HCT116 (cell line): ENCODE measurements at regions not wholly inside any gene's neighbourhood (a gene's known extent, or its start where the extent isn't known, plus 50 kb on each side); places are given as distances from the start of the nearest gene placed in this dataset.

ENCODE experiments used
- ATAC-seq: fragments of 200-7000 bp; cut with Tn5 transposase; 2 replicates; pipeline ENCODE4 v1.9.1; 2020; ENCODE audit warnings: mild to moderate bottlenecking, moderate library complexity
- BruUV-seq: library from RNA; stranded (reverse); fragments of 400-500 nt; replicated peaks from 2 replicates; lab custom pipeline; 2021; lab: Mats Ljungman, UMichigan
- CTCF ChIA-PET: fragments of 300-600 bp; sonication (Branson Sonifier 250); formaldehyde crosslinking; loops from one replicate; lab custom pipeline; 2021; ENCODE audit warnings: antibody characterized with exemption; lab: Charles Lee
- POLR2A ChIA-PET: fragments of 300-600, 350-600 bp; sonication (Branson Sonifier 250); formaldehyde crosslinking; loops from one replicate; lab custom pipeline; 2021; ENCODE audit warnings: antibody characterized with exemption; lab: Charles Lee
- RAD21 ChIA-PET, 2 experiments: fragments of 300-600 bp; sonication (Branson Sonifier 250); formaldehyde crosslinking; loops; one replicate each; lab custom pipeline; 2023; ENCODE audit warnings: low total read pairs in 2 of 2; ENCODE audit not compliant: uncharacterized antibody in 2 of 2, unreplicated experiment in 2 of 2, low non-redundant PET in 1 of 2; lab: Charles Lee
- DNase-seq: peaks from one replicate; pipeline ENCODE4 v3.0.0-alpha.2; 2010; ENCODE audit warnings: low read depth, low spot score
- H2AFZ ChIP-seq: fragments of 200-600 bp; shearing (Covaris generic), sonication (generic); 2 replicates; pipeline ENCODE4 v1.6.1; 2017; ENCODE audit warnings: low read depth, mixed run types, mixed read lengths, antibody characterized with exemption, low read length; ENCODE audit not compliant: poor library complexity, severe bottlenecking
- H3K27ac ChIP-seq: 2 replicates; pipeline ENCODE4 v1.5.1; 2012; ENCODE audit warnings: low read depth, low read length
- H3K27me3 ChIP-seq: fragments of 200-600 bp; sonication (generic); 2 replicates; pipeline ENCODE4 v1.6.1; 2016; ENCODE audit warnings: mixed run types, low read length, mixed read lengths; ENCODE audit not compliant: insufficient read depth
- H3K36me3 ChIP-seq, 2 experiments: fragments of 200-500 bp in 1 of 2; fragments of 200-600 bp in 1 of 2; sonication (Bioruptor generic) in 1 of 2; sonication (generic) in 1 of 2; 2 replicates each; pipeline versions ENCODE4 v1.5.1 to v1.6.1; 2014 to 2016; ENCODE audit warnings: low read length in 2 of 2, inconsistent platforms in 1 of 2, mixed read lengths in 1 of 2, mixed run types in 1 of 2; ENCODE audit not compliant: insufficient read depth in 2 of 2, control insufficient read depth in 1 of 2
- H3K4me1 ChIP-seq, 2 experiments: fragments of 200-600 bp in 1 of 2; sonication (generic) in 1 of 2; 2 replicates each; pipeline versions ENCODE4 v1.5.1 to v1.6.1; 2012 to 2017; ENCODE audit warnings: low read length in 2 of 2, inconsistent platforms in 1 of 2, mild to moderate bottlenecking in 1 of 2, mixed read lengths in 1 of 2, mixed run types in 1 of 2, moderate library complexity in 1 of 2; ENCODE audit not compliant: insufficient read depth in 2 of 2, control insufficient read depth in 1 of 2
- H3K4me2 ChIP-seq: fragments of 200-600 bp; sonication (generic); 2 replicates; pipeline ENCODE4 v1.6.1; 2017; ENCODE audit warnings: mixed run types, low read length, mixed read lengths
- H3K4me3 ChIP-seq, 2 experiments: fragments of 200-600 bp in 1 of 2; sonication (generic) in 1 of 2; replicated peaks in 1 of 2; 2 replicates each; pipeline ENCODE4 v1.5.1; 2011 to 2016; ENCODE audit warnings: low read length in 2 of 2, control low read depth in 1 of 2, low read depth in 1 of 2, mild to moderate bottlenecking in 1 of 2, mixed read lengths in 1 of 2, mixed run types in 1 of 2
- H3K79me2 ChIP-seq: fragments of 200-600 bp; sonication (generic); 2 replicates; pipeline ENCODE4 v1.6.1; 2017; ENCODE audit warnings: mild to moderate bottlenecking, mixed run types, low read length, moderate library complexity, mixed read lengths; ENCODE audit not compliant: insufficient read depth
- H3K9ac ChIP-seq: fragments of 200-600 bp; sonication (generic); 2 replicates; pipeline ENCODE4 v1.6.1; 2016; ENCODE audit warnings: low read length, mixed read lengths
- H3K9me2 ChIP-seq: fragments of 200-600 bp; sonication (generic), shearing (Covaris generic); 2 replicates; pipeline ENCODE4 v1.6.1; 2017; ENCODE audit warnings: mixed run types, mild to moderate bottlenecking, moderate library complexity; ENCODE audit not compliant: insufficient read depth
- H3K9me3 ChIP-seq, 2 experiments: fragments of 200-500 bp in 1 of 2; fragments of 200-600 bp in 1 of 2; sonication (Bioruptor generic) in 1 of 2; sonication (generic) in 1 of 2; 2 replicates each; pipeline ENCODE4 v1.6.1; 2014 to 2017; ENCODE audit warnings: low read length in 2 of 2, mixed read lengths in 2 of 2, inconsistent platforms in 1 of 2, low read depth in 1 of 2, mild to moderate bottlenecking in 1 of 2, mixed run types in 1 of 2, moderate library complexity in 1 of 2; ENCODE audit not compliant: control insufficient read depth in 1 of 2, insufficient read depth in 1 of 2
- H4K20me1 ChIP-seq: fragments of 200-600 bp; sonication (generic), shearing (Covaris generic); 2 replicates; pipeline ENCODE4 v1.6.1; 2017; ENCODE audit warnings: mixed run types, mild to moderate bottlenecking, moderate library complexity; ENCODE audit not compliant: insufficient read depth
- CBX3 ChIP-seq: IDR thresholded peaks from 2 replicates; pipeline ENCODE4 v1.6.1; 2012; ENCODE audit warnings: low read depth
- CEBPB ChIP-seq: IDR thresholded peaks from 2 replicates; pipeline ENCODE4 v1.6.1; 2012; ENCODE audit warnings: low read depth
- EGR1 ChIP-seq: IDR thresholded peaks from 2 replicates; pipeline ENCODE4 v1.6.1; 2012; ENCODE audit warnings: low read depth
- ELF1 ChIP-seq: IDR thresholded peaks from 2 replicates; pipeline ENCODE4 v1.6.1; 2012; ENCODE audit warnings: low read depth, borderline replicate concordance
- EZH2 ChIP-seq: fragments of 200-600 bp; sonication (generic); IDR thresholded peaks from 2 replicates; pipeline ENCODE4 v1.6.1; 2017; ENCODE audit warnings: antibody characterized with exemption, mixed run types
- EZH2phosphoT487 ChIP-seq: fragments of 200-600 bp; IDR thresholded peaks from 2 replicates; pipeline ENCODE4 v1.6.1; 2018; ENCODE audit warnings: antibody characterized with exemption, borderline replicate concordance
- FOSL1 ChIP-seq: IDR thresholded peaks from 2 replicates; pipeline ENCODE4 v1.6.1; 2012; ENCODE audit warnings: low read depth
- JUND ChIP-seq: IDR thresholded peaks from 2 replicates; pipeline ENCODE4 v1.6.1; 2012
- POLR2A ChIP-seq: IDR thresholded peaks from 2 replicates; pipeline ENCODE4 v1.7.0; 2011; ENCODE audit warnings: borderline replicate concordance; ENCODE audit not compliant: insufficient read depth, insufficient read length; ENCODE audit errors: extremely low read depth
- RAD21 ChIP-seq: IDR thresholded peaks from 2 replicates; pipeline ENCODE4 v1.6.1; 2012; ENCODE audit warnings: low read depth, mild to moderate bottlenecking
- SIN3A ChIP-seq: IDR thresholded peaks from 2 replicates; pipeline ENCODE4 v1.6.1; 2012; ENCODE audit warnings: low read depth
- SRF ChIP-seq: IDR thresholded peaks from 2 replicates; pipeline ENCODE4 v1.6.1; 2012; ENCODE audit warnings: low read depth
- TCF7L2 ChIP-seq: IDR thresholded peaks from 2 replicates; pipeline ENCODE4 v1.7.0; 2011; ENCODE audit warnings: borderline replicate concordance, inconsistent platforms; ENCODE audit not compliant: insufficient read depth, insufficient read length; ENCODE audit errors: extremely low read depth
- ZBTB33 ChIP-seq: IDR thresholded peaks from 2 replicates; pipeline ENCODE4 v1.6.1; 2011; ENCODE audit warnings: mild to moderate bottlenecking, low read length, moderate library complexity; ENCODE audit not compliant: insufficient replicate concordance; ENCODE audit errors: extremely low read depth
- ZFX ChIP-seq: fragments of 450-650 bp; IDR thresholded peaks from 2 replicates; pipeline ENCODE4 v1.6.1; 2017
- ZNF274 ChIP-seq: fragments of 200-500 bp; sonication (Bioruptor generic); IDR thresholded peaks from 2 replicates; pipeline ENCODE4 v1.6.1; 2014; ENCODE audit warnings: mild to moderate bottlenecking, low read depth, low read length, inconsistent platforms
- intact Hi-C: fragments of 100-400 bp; cut with micrococcal nuclease; formaldehyde crosslinking; loops from 2 replicates; pipeline ENCODE4 v1.10.0; 2022
- TF ChIP-seq, protein P1 (sequence below), 3 experiments: fragments of 200-600 bp in 1 of 3; sonication (generic) in 1 of 3; IDR thresholded peaks in 2 of 3; conservative IDR thresholded peaks in 1 of 3; 2 replicates each; pipeline ENCODE4 v1.5.1; 2012 to 2017; ENCODE audit warnings: low read depth in 2 of 3, low read length in 2 of 3, antibody characterized with exemption in 1 of 3, borderline replicate concordance in 1 of 3, control low read depth in 1 of 3, mild to moderate bottlenecking in 1 of 3, mixed read lengths in 1 of 3, mixed run types in 1 of 3, moderate library complexity in 1 of 3; ENCODE audit not compliant: insufficient read depth in 1 of 3
- TF ChIP-seq, protein P2 (sequence below): IDR thresholded peaks from 2 replicates; pipeline ENCODE4 v1.6.1; 2012; ENCODE audit warnings: low read depth
- TF ChIP-seq, protein P3 (sequence below): IDR thresholded peaks from 2 replicates; pipeline ENCODE4 v1.6.1; 2012

DNA sequence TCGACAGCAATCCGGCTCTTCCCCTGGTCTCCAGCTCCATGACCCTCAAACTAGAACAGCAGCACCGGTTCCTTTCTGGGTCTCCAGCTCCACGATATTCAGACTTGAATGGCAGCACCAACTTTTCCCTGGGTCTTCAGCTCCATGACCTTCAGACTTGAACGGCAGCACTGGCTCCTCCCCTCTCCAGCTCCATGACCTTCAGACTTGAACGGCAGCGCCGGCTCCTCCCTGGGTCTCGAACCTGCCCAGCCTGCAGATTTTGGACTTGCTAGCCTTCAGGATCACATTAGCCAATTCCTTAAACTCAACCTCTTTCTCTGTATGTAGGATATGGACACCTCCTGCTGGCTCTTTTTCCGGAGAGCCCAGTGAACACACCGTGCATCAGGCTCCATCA lies 350.9 kb downstream of the PREX1 start:
- H4K20me1 ChIP-seq: no peaks in the 10 kb centered on the region
- intact Hi-C loops: loop anchor here (10.0 kb wide), 1 partner anchor 48 kb away; no protein-coding TSS in a partner anchor
- H3K27me3 ChIP-seq: peaks cover 94% of the 10 kb centered on the region

More for the DNA sequence above, 350.9 kb downstream of the PREX1 start:
- Histone ChIP-seq H2AFZ (no peak overlapping the region), H3K79me2 (no peaks in the 10 kb centered on the region), H3K36me3 (no peaks in the 10 kb centered on the region), H3K27ac (no peak overlapping the region), H3K4me3 (no peak overlapping the region), H3K9ac (no peak overlapping the region), H3K9me2 (no peaks in the 10 kb centered on the region), H3K4me1 (no peaks in the 10 kb centered on the region), H3K4me2 (no peak overlapping the region), H3K9me3 (no peaks in the 10 kb centered on the region)
- no TSS peak for BruUV-seq
- ChIA-PET CTCF (no interaction called here), POLR2A (no interaction called here), RAD21 (no interaction called here)
- no peak for DNase-seq
- TF ChIP-seq ZBTB33: no peak
- no peak for TF ChIP-seq JUND
- TF ChIP-seq RAD21: no peak
- TF ChIP-seq POLR2A: no peak
- no peak for TF ChIP-seq CEBPB
- TF ChIP-seq, protein P1, sequence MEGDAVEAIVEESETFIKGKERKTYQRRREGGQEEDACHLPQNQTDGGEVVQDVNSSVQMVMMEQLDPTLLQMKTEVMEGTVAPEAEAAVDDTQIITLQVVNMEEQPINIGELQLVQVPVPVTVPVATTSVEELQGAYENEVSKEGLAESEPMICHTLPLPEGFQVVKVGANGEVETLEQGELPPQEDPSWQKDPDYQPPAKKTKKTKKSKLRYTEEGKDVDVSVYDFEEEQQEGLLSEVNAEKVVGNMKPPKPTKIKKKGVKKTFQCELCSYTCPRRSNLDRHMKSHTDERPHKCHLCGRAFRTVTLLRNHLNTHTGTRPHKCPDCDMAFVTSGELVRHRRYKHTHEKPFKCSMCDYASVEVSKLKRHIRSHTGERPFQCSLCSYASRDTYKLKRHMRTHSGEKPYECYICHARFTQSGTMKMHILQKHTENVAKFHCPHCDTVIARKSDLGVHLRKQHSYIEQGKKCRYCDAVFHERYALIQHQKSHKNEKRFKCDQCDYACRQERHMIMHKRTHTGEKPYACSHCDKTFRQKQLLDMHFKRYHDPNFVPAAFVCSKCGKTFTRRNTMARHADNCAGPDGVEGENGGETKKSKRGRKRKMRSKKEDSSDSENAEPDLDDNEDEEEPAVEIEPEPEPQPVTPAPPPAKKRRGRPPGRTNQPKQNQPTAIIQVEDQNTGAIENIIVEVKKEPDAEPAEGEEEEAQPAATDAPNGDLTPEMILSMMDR (IDR thresholded peaks at IDR 0.05 in 2 of 3, conservative IDR thresholded peaks at IDR 0.05 in 1 of 3; ENCODE audit: borderline replicate concordance in 1 of 3, insufficient read depth in 1 of 3, low read depth in 2 of 3, low read length in 2 of 3): no peak
- no peak for TF ChIP-seq TCF7L2
- TF ChIP-seq, protein P2, sequence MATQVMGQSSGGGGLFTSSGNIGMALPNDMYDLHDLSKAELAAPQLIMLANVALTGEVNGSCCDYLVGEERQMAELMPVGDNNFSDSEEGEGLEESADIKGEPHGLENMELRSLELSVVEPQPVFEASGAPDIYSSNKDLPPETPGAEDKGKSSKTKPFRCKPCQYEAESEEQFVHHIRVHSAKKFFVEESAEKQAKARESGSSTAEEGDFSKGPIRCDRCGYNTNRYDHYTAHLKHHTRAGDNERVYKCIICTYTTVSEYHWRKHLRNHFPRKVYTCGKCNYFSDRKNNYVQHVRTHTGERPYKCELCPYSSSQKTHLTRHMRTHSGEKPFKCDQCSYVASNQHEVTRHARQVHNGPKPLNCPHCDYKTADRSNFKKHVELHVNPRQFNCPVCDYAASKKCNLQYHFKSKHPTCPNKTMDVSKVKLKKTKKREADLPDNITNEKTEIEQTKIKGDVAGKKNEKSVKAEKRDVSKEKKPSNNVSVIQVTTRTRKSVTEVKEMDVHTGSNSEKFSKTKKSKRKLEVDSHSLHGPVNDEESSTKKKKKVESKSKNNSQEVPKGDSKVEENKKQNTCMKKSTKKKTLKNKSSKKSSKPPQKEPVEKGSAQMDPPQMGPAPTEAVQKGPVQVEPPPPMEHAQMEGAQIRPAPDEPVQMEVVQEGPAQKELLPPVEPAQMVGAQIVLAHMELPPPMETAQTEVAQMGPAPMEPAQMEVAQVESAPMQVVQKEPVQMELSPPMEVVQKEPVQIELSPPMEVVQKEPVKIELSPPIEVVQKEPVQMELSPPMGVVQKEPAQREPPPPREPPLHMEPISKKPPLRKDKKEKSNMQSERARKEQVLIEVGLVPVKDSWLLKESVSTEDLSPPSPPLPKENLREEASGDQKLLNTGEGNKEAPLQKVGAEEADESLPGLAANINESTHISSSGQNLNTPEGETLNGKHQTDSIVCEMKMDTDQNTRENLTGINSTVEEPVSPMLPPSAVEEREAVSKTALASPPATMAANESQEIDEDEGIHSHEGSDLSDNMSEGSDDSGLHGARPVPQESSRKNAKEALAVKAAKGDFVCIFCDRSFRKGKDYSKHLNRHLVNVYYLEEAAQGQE: no peak
- no peak for TF ChIP-seq CBX3
- TF ChIP-seq ZNF274: no peak
- no peak for TF ChIP-seq EGR1
- TF ChIP-seq EZH2: no peak
- no peak for TF ChIP-seq EZH2phosphoT487
- no peak for TF ChIP-seq ZFX
- TF ChIP-seq, protein P3, sequence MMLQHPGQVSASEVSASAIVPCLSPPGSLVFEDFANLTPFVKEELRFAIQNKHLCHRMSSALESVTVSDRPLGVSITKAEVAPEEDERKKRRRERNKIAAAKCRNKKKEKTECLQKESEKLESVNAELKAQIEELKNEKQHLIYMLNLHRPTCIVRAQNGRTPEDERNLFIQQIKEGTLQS: no peak
- no peak for TF ChIP-seq FOSL1
- no peak for TF ChIP-seq ELF1
- TF ChIP-seq SIN3A: no peak
- no peak for TF ChIP-seq SRF
- ATAC-seq: no peak
